Stimulated activated naive CD8-positive, alpha-beta T cell treated with anti-CD3 and anti-CD28 coated beads, Interleukin-15, Interleukin-2, amounts not matched to agents 100 U/mL and 50 U/mL, for 24 hours (primary cell): ENCODE measurements at regions not wholly inside any gene's neighbourhood (a gene's known extent, or its start where the extent isn't known, plus 50 kb on each side); places are given as distances from the start of the nearest gene placed in this dataset.

Experiments used
- ATAC-seq: fragments of 150-1000 bp; cut with Tn5 transposase; one replicate; pipeline ENCODE4 v1.10.0; 2021
- DNase-seq: peaks from one replicate; pipeline ENCODE4 v3.0.0; 2021

DNA sequence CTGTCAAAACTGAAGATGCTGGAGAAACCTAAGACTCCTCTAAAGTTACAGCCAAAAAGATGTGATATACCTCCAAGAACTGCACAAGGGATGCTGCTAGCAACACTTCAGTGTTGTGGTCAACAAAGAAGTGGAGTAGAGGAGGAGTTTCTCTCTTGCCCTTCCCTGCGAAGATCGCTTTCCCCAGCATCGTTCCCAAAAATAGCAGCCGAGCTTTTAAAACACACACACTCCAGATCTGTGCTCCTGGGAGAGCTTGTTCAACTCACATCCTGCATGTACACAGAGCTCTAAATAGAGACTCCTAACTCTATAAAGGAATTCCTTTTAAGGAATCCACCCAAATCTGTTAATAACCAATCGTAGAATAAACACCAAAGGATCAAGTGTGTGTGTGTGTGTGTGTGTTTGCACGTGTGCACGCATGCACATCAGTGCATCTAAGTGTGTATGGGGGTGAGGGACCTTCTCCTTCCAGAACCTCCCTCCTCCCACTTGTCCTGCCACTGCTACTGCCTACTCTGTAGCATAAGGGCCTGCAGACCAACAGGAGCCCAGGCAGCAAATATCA is 58.5 kb downstream of the PSMG1 start:
- ATAC-seq (no peak), DNase-seq (no peak)

DNA sequence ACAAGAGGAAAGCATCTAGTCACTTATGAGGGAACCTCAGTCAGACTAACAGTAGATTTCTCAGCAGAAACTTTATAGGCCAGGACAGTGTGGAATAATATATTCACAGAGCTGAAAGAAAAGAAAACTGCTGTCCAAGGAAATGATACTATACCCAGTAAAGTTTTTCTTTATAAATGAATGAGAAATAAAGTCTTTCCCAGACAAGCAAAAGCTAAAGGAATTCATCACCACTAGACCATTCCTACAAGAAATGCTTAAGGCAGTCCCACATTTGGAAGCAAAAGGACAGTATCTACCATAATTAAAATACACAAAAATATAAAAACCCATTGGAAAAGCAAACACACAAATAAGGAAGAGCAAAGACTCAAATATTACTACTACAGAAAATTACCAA is 59.9 kb downstream of the PSMG1 start:
- DNase-seq (no peak), ATAC-seq (no peak)

DNA sequence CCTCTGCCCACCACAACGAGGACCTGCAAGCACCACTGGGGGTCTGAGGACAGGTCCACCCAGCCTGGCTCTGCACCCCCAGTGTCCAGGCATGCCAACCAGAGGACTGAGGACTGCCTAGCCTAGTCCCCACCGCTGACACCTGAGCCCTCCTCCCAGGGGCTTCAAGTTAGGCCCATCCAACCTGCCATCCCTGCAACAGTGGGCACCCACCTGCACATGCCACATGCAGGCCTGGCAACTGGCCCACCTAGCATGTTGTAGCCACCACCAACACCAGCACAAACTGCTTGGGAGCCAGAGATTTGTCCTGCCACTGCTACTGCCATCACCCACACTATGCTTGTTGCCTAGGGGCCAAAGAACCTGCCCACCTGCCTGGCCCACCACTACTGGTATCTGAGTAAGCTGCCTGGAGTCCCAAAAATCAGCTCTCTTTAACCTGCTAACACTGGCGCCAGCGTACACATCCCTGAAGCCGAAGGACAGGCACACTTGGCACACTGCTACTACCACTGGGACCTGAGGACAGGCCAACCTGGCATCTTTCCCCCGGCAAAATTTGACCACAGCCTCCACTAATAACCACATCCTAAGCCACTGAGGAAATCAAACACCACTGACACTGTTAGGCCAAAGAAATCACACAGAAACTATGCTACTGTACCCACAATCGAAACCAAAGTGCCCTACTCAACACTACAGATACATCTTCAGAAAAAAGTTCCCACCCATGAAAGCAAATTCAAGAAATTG is 61.5 kb downstream of the PSMG1 start:
- no peak for DNase-seq
- ATAC-seq = no peak

DNA sequence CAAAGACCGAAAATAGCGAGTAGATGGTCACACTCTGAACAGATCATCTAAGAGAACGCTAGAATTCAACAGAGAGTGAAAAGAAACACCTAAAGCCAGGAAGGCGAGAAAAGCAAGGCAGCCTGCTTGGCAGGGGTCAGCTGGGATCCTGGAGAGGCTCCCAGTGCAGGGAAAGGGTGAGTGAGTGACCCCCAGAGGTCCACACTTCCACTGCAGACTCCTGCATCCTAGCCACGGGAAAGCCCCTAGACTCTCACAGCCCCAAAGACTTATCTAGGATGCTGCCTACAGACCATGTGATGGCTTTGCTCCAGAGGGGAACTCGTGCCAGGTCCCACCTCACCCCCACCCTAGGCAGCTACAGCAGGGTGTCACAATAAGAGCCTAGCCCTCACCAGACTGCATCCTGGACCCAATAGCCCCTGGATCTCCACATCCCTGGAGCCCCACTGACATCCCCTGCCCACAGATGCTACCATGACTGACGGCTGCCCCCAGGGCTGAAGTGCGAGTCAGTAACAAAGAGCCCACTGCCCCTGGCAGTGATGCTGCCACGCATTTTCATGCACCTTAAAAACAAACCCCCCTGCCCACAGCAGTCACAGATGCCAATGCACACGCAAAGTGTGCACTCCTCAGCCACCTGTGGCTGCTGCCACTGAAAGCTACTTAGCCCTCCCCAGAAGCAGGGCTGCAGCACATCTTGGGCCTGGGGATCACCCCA is 62.2 kb downstream of the PSMG1 start:
- ATAC-seq = no peak
- DNase-seq = no peak

DNA sequence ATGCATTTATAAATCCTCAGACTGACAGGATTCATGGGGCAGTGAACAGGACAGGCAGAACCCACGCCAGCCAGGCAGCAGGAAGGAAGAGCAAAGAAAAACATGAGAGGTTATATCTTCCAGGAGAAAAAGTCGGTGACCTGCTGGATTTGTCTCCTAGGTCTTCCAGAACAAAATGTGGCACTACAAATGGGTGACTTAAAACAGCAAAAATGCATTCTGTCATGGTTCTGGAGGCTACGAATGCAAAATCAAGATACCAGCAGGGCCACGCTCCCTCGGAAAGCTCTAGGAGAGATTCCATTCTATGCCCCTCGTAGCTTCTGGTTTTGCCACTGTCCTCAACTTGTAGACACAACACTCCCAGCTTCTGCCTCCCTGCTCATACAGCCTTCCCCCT is 63.4 kb downstream of the PSMG1 start:
- ATAC-seq (no peak), DNase-seq (no peak)

DNA sequence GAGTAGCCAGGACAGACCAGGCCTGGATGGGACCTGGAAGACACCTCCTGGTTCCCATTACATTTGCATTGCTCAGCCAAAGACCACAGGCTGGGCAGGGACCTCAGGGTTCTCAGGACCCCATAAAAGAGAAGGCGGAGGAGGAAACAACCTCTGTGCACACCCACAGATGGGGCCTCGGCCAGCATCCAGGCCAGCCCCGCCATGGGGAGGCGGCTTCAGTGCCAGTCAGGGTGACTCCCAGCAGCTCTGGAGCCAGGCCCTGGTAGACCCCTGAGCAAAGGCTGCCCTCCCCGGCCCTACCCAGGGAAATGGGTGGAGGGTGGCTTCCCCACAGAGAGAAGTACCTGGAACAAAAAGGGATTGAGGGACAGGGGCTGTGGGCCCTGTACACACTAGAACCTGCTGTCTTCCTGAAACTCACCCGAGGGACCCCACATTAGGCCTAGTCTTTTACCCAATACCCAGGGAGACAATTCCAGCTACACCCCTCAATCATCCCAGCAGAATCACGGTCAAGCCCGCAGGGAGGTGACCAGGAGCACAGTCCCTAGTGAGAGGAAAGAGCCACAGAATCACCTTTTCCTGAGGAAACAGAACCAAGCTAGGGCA is 64.5 kb downstream of the PSMG1 start:
- DNase-seq (no peak), ATAC-seq (no peak)

DNA sequence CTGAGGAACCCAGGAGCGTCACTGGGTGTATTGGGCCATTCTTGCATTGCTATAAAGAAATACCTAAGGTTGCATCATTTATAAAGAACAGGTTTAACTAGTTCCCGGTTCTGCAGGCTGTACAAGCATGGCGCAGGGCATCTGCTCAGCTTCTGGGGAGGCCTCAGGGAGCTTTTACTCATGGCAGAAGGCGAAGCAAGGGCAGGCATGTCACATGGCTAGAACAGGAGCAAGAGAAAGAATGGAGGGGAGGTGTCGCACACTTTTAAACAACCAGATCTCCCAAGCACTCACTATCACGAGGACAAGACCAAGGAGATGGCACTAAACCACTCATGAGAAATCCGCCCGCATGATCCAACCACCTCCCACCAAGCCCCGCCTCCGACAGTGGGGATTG is 65.2 kb downstream of the PSMG1 start:
- DNase-seq (no peak), ATAC-seq (no peak)

DNA sequence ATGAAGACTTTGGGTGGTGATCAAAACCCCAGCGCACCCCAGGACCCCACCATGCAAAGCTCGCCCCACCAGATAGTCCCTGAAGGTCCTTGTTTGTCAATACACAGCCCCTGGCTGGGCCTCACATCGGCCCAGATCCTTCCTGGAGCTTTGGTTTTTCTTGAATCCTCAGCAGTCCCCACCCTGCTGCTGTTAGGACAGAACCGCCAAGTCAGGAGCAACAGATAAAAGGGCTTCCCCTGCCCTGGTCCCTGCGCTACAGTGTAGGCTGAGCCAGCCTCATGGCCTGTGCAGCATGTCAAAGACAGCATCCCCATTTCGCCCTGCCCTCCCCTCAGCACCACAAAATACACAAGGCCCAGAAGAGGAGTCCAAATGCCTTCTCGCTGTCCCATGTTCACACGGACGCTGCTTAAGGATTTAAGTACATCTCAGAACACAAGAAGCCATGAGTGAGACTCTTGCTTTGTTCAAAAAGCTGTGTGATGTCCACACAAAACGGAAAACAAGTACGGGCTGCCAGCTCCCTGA is 65.7 kb downstream of the PSMG1 start:
- DNase-seq = no peak
- no peak for ATAC-seq

DNA sequence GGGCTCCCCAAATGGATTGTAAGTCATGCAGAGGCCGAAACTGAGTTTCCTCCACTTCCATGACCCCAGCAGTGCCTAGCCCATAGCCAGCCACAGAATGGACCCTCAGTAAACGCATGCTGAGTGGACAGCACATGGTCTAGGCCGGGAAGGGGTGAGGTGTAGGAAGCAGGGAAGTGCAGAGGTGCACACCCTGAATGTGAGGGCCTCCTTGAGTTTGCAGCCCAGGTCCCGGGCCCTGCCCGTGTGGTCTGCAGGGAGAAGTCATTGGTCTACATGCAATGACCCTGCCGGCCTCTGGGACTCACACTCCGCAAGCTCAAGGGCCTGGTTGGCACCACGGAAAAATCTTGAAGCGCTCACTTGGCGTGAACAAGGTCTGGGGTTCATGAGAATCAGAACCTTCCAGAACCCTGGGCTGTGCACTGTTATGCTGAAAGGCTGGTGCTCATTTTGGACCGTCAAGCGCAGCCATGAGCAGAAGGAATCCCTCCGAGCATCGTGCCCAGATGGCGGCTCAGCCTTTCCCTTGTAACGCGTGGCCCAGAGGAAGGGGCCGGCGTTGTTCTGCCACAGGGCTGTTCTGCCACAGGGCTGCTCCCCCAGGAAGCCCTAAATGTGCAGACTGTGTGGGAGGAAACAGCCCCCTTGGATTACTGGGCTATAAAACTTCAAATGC is 66.4 kb downstream of the PSMG1 start:
- no peak for DNase-seq
- no peak for ATAC-seq

DNA sequence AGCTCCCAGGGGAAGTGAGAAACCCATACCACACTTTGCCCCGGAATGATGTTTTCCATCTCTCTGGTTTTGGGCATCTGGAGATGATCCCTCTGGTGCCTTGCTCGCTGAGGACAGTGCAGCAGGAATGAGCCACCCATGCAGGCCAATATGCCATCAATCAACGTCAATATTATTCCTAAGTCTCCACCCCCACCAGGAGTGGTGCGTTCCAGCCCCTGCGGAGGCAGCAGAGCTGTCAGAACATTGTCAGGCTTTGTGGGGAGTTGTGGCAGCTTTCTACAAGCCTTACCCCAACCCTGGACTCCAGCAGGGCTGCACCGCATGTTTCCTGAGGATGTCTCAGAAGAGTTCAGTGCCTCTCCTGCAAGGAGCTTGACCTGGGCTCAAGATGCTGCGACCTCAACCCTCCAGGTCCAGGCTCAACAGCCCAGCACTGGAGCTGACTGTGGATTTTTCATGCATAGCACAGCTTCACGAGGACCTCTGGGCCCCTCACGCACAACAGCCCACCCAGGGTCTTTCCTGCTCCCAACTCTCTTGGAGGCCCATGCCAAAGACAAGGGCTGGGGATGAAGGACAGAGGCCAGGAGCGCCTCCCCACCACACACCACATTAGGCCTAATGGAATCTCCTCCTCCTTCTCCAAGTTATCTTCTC is 67.5 kb downstream of the PSMG1 start:
- no peak for ATAC-seq

DNA sequence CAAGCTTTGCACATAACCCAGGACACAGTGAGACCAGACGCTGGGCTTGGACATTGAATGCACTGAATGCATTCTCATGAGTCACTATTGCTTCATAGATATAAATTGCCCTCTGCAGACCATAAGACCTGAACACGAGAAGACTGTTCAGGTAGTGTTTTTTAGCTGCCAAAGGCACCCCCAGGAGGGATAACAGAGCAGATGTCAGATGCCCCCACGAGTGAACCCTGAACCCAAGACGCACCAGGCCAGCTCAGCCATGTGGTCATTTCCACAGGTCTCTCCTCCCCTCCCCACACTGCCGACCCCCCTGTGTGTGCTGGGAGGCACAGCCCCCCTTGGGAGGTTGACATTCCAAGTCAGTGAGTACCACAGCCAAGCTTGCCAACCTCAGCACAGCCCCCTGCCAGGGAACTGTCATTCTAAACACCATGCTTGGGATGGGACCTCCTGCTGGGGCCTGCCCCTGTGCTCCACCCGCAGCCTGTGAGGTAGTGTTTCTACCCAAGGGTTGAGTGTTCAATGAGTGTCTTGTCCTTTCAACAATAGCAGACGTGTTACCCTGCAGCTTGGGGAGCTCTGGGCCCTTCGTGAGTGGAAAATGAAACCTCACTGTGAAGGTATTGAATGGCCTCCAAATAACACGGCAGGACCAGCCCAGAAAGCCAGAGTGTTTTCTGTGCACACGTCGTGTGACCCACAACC is 68.2 kb downstream of the PSMG1 start:
- ATAC-seq = no peak
- DNase-seq = no peak

More for the DNA sequence above, 67.5 kb downstream of the PSMG1 start:
- DNase-seq = no peak

DNA sequence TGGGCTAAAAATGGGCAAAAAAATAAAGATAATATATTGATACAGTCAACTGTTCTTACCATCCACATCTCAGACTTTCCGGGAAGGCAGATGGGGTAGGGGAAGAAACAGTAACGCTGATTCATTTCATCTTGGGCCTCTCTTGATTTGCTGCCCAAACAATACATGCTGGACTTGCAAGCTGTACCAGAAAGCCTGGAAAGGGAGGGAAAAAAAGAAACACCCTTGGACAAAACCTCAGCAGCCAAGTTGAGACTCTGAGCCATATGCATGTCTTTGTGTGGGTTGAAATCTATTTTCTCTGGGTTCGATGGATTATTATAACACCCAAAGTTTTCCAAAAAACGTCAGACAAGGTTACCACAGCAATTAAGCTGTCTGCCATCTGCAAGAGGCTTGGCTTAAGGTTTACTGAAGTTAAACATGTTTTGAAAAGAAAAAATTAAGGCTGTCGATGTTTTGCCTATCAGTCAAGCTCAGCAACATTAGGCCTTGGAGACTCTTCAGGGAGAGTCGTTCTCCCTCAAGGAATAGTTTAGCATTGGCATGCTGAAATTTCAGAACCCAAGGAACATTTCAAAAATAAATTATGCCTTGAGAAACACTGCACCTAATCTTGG is 71.2 kb downstream of the PSMG1 start:
- no peak for ATAC-seq
- DNase-seq = no peak

DNA sequence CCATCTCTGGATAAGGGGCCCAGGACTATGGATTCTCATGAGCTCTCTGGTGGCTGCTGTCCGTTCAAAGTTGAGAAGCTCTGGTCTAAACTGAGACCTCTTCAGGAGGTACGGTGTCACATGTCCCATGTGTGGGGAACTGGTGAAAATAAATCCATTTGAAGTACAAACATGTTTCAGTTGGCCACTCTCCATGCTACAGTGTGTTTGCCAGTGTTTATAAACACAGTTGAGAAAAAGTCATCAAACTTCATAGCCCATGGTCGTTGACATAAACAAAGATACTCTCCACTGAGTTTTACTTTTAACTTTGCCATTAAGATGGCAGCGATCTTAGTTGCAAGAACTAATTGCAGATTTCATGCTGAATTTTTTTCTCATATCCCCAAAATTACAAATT is 72.8 kb downstream of the PSMG1 start:
- no peak for DNase-seq
- no peak for ATAC-seq

DNA sequence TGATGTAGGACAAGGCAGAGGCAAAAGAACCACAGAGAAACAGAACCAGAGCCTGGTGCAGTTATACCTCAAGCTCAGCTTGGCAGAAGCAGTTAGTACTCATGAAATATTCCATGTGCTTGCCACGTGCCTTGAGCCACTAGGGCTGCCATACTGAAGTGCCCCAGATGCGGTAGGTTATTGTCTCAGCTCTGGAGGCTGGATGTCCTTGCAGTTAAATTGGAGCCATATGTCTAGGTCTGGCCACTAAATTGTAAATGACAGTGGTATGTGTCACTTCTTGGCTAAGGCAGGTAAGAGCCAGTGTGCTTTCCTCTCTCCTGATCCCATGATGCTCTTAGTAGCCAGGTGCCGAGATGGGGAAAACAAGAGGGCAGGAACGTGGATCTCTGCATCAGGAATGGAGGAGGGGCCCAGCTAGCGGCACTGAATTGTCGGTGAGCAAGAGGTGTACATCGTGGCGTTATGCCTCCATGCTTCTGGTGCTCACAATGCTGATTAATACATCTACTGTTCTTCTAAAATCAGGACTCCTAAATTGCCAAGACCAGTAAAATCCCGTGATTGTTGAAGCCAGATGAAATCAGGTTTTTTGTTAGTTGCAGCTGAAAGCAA is 73.5 kb downstream of the PSMG1 start:
- DNase-seq = no peak
- ATAC-seq = no peak

DNA sequence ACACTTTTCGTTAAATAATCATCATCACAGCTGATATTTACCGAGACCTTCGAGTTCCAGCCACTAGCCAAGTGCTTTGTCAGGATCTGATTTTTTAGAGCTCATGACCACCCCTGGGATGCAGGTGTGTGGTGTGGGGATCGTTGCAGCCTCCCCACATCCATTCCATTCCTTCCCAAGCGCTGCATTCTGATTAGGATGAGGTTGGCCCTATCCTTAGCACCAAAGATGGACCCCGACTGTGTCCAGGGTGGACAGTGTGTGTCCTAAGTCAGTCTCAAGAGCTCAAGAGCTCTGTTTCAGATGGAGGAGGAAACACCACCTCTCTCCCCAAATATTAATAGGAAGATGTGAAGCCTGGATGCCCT is 74.1 kb downstream of the PSMG1 start:
- DNase-seq = no peak
- no peak for ATAC-seq

DNA sequence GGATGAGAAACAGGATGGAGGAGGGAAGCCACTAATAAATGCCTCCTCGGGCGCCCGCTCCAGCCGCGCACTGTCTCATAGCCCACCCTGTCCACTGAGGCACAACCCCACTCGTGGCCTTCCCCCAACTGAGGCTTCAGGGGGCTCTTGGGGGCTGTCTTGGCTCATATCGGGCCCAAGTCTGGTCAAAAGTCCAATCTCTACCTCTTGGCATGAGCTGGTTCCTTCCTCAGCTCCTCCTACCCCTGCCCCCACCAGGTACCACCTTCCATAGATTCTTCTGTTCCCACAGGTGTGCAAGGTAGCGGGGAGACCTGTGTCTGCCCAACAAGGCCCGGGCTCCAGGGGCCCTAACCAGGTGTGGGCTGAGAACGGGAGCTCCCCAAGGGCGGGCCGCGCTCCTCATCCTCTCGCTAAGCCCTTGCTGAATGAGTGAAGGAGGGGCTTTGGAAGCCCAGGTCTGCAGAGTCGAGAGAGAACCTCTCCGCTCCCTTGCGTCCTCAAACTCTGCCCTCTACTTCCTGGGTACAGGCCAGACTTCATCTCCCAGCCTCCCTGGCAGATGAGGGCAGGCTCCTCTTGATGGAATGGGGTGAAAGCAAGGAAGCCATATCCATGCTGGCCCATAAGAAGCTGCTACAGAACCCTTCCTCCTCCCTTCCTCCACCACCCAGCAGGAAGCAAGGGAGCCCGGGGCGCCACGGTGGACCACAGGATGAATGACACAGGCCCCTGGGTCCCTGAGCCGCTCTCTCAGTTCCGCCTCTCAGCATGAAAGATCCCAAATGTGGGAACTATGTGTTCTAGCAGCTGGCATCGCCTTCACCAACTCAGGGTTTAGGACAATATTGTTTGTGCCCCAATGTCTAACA is 74.7 kb downstream of the PSMG1 start:
- no peak for ATAC-seq
- DNase-seq = no peak

DNA sequence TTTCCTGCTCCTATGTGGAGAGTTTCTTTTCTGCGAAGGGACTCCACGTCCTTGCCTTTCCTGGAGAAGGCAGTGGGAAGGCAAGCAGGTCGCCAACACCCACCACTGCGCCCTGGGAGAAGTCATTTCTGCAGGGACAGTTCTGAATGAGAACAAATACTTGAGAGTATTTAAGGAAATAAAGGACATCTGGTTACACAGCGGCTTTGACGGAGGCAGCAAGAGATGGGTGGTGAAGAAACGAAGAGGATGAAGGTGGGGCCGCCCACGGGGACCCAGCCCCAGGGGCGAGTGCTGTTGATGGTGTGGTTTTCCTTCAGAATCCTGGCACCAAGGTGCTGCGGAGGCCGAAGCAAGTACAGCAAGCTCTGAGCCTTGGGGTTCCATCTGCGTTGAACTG is 75.5 kb downstream of the PSMG1 start:
- no peak for ATAC-seq
- no peak for DNase-seq

DNA sequence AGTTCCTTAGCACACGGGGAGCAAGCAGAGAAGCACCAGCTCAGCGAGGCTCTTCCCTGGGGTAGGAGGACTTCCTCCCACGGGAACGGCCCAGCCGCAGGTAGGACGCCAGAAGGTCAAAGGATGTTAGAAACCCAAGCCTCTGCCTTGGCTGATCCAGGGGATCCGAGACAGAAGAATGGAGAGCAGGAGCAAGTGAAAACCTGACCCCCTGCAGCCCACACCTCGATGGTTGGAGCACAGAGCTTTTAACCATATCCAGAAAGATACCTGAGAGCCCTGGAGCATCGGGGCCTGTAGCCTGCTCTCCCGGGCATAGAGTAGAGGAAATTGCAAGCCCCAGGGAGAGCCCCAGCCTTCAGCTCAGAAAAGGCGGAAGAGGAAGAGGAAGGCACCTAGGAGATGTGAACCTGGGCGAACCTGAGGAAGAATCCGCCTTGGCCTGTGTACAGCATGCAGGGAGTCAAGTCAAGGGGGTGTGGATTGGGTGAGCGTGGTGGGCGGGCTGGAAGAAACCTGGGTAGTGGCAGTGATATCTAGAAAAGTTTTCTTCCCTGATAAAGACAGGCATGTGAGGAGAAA is 76.3 kb downstream of the PSMG1 start:
- DNase-seq (no peak), ATAC-seq (no peak)

DNA sequence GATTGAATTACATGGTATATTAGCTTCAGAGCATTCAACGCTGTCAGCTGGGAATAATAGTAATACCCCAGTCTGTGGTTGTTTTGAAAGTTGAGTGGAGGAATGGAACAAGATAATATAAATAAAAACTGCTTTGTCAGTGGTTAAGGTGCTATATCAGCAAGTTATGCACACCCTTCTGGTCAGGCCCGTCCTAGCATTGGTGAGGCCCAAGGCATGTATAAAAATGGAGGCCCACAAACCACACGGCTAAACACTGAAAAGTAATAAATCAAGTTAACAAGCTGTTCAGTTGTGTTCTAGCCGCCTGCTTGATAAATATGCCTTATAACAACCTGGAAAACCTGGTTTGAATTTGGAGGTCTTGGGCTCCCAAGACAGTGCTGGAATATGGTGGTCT is 77.4 kb downstream of the PSMG1 start:
- no peak for DNase-seq
- ATAC-seq = no peak
